H4 (cell line): ENCODE measurements at regions not wholly inside any gene's neighbourhood (a gene's known extent, or its start where the extent isn't known, plus 50 kb on each side); places are given as distances from the start of the nearest gene placed in this dataset.

Experiments used
- DNase-seq: peaks from one replicate; pipeline ENCODE4 v3.0.0-alpha.2; 2015; ENCODE audit warnings: low spot score

GRCh38 chrX:87727620-87728019 is 210.0 kb downstream of the KLHL4 start:
- DNase-seq, result peak; percentile 70

GRCh38 chrX:87728024-87728423 is 210.4 kb downstream of the KLHL4 start:
- peak; percentile 74 for DNase-seq

GRCh38 chrX:87728459-87728858 is 210.9 kb downstream of the KLHL4 start:
- peak; percentile 68 for DNase-seq

- DNase-seq, result no peak
Observed at GRCh38 chrX:87732133-87732532, 214.5 kb downstream of the KLHL4 start.

- no peak for DNase-seq
Observed at GRCh38 chrX:87736576-87736975, 219.0 kb downstream of the KLHL4 start.

- DNase-seq, result no peak
Observed at GRCh38 chrX:87744391-87744790, 226.8 kb downstream of the KLHL4 start.

- no peak for DNase-seq
Observed at GRCh38 chrX:87755493-87755892, 237.9 kb downstream of the KLHL4 start.

GRCh38 chrX:87788976-87789375 is 271.4 kb downstream of the KLHL4 start:
- DNase-seq, result no peak

GRCh38 chrX:87798039-87798438 is 280.4 kb downstream of the KLHL4 start:
- no peak for DNase-seq

- peak; percentile 1 for DNase-seq
Observed at GRCh38 chrX:87805829-87806490, 288.4 kb downstream of the KLHL4 start.

- no peak for DNase-seq
Observed at GRCh38 chrX:87808576-87809243, 291.1 kb downstream of the KLHL4 start.

GRCh38 chrX:87813566-87813965 is 296.0 kb downstream of the KLHL4 start:
- no peak for DNase-seq

GRCh38 chrX:87846956-87847355 is 329.4 kb downstream of the KLHL4 start:
- no peak for DNase-seq

GRCh38 chrX:87873347-87873941 is 355.8 kb downstream of the KLHL4 start:
- no peak for DNase-seq

GRCh38 chrX:87874043-87874442 is 356.4 kb downstream of the KLHL4 start:
- DNase-seq, result no peak

- DNase-seq, result no peak
Observed at GRCh38 chrX:87878926-87879325, 361.3 kb downstream of the KLHL4 start.

GRCh38 chrX:87890437-87890836 is 372.8 kb downstream of the KLHL4 start:
- no peak for DNase-seq

GRCh38 chrX:87895421-87895820 is 377.8 kb downstream of the KLHL4 start:
- no peak for DNase-seq

GRCh38 chrX:87896057-87896456 is 378.5 kb downstream of the KLHL4 start:
- DNase-seq, result no peak

- peak; percentile 47 for DNase-seq
Observed at GRCh38 chrX:87900320-87900908, 382.8 kb downstream of the KLHL4 start.

- no peak for DNase-seq
Observed at GRCh38 chrX:87901060-87901459, 383.5 kb downstream of the KLHL4 start.

- DNase-seq, result no peak
Observed at GRCh38 chrX:87914726-87915125, 397.1 kb downstream of the KLHL4 start.

- DNase-seq, result no peak
Observed at GRCh38 chrX:87924619-87925018, 407.0 kb downstream of the KLHL4 start.
